Loucy (cell line): ENCODE measurements at regions not wholly inside any gene's neighbourhood (a gene's known extent, or its start where the extent isn't known, plus 50 kb on each side); places are given as distances from the start of the nearest gene placed in this dataset.

Source experiments
- H2AFZ ChIP-seq: fragments of 200-600 bp; sonication (generic); 2 replicates; pipeline ENCODE4 v1.6.0; 2016; ENCODE audit warnings: antibody characterized with exemption, mild to moderate bottlenecking, low read length, moderate library complexity
- H3F3A ChIP-seq: fragments of 200-600 bp; 2 replicates; pipeline ENCODE4 v1.6.0; 2016; ENCODE audit warnings: antibody characterized with exemption, low read depth, mild to moderate bottlenecking
- H3K27me3 ChIP-seq: fragments of 200-600 bp; sonication (generic); 2 replicates; pipeline ENCODE4 v1.6.1; 2014; ENCODE audit warnings: low read length, mild to moderate bottlenecking; ENCODE audit not compliant: insufficient read depth, poor library complexity, severe bottlenecking
- H3K36me3 ChIP-seq: fragments of 200-600 bp; sonication (generic); 2 replicates; pipeline ENCODE4 v1.6.1; 2016; ENCODE audit warnings: low read length; ENCODE audit not compliant: insufficient read depth
- H3K4me1 ChIP-seq: fragments of 200-600 bp; sonication (generic); 2 replicates; pipeline ENCODE4 v1.5.1; 2014; ENCODE audit warnings: low read length, mild to moderate bottlenecking; ENCODE audit not compliant: insufficient read depth, poor library complexity, severe bottlenecking
- H3K4me2 ChIP-seq: fragments of 200-600 bp; sonication (generic); 2 replicates; pipeline ENCODE4 v1.6.0; 2014; ENCODE audit warnings: antibody characterized with exemption, low read length, low read depth, mild to moderate bottlenecking; ENCODE audit not compliant: poor library complexity, severe bottlenecking
- H3K4me3 ChIP-seq: fragments of 200-600 bp; sonication (generic); 2 replicates; pipeline ENCODE4 v1.5.1; 2014; ENCODE audit warnings: low read length, mild to moderate bottlenecking, mixed read lengths; ENCODE audit not compliant: poor library complexity, severe bottlenecking
- H3K79me2 ChIP-seq: fragments of 200-600 bp; sonication (generic); 2 replicates; pipeline ENCODE4 v1.6.1; 2014; ENCODE audit warnings: low read length; ENCODE audit not compliant: insufficient read depth
- H3K9ac ChIP-seq: fragments of 200-600 bp; sonication (generic); 2 replicates; pipeline ENCODE4 v1.6.0; 2014; ENCODE audit warnings: mild to moderate bottlenecking, low read depth, low read length, moderate library complexity; ENCODE audit not compliant: poor library complexity, severe bottlenecking
- H3K9me2 ChIP-seq: fragments of 200-600 bp; sonication (generic); replicated peaks from 2 replicates; pipeline ENCODE4 v1.6.1; 2016; ENCODE audit warnings: low read depth, low read length, mixed read lengths
- H3K9me3 ChIP-seq: fragments of 200-600 bp; sonication (generic); 2 replicates; pipeline ENCODE4 v1.6.1; 2014; ENCODE audit warnings: mild to moderate bottlenecking, antibody characterized with exemption, low read length, low read depth; ENCODE audit not compliant: insufficient read depth
- H4K20me1 ChIP-seq: fragments of 200-600 bp; sonication (generic); 2 replicates; pipeline ENCODE4 v1.6.0; 2014; ENCODE audit warnings: antibody characterized with exemption, low read length, mild to moderate bottlenecking; ENCODE audit not compliant: insufficient read depth, poor library complexity, severe bottlenecking
- EZH2phosphoT487 ChIP-seq: fragments of 200-600 bp; IDR thresholded peaks from 2 replicates; pipeline ENCODE4 v1.6.1; 2018; ENCODE audit warnings: antibody characterized with exemption, mild to moderate bottlenecking, moderate library complexity, borderline replicate concordance
- TF ChIP-seq, protein P1 (sequence below): fragments of 200-600 bp; sonication (generic); conservative IDR thresholded peaks from 2 replicates; pipeline ENCODE4 v1.5.1; 2014; ENCODE audit warnings: mild to moderate bottlenecking, antibody characterized with exemption, low read length

DNA sequence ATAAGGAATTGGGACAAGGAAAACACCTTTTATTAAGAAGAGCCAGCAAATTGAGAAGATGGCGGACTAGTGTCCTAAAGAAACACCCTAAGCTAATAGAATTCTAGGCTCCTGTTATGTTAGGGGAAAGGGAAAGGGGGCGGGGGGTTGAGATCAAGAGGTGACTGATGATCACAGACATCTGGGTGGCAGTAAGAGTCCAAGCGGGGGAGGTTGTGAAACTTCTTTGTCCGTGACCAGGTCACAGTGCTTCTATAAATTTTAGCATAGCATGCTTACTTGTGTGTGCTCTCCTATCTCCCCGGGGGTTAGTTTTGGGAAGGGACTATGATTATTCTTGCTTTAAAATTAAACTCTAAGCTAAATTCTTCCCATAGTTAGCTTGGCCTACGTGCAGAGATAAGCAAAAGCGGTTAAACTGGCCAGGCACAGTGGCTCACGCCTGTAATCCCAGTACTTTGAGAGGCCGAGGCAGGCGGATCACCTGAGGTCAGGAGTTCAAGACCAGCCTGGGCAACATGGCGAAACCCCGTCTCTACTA is 262.1 kb downstream of the SKIDA1 start:
- Histone ChIP-seq H4K20me1 (no peaks in the 10 kb centered on the region), H3K79me2 (no peaks in the 10 kb centered on the region), H3K4me3 (no peak overlapping the region), H3K36me3 (no peaks in the 10 kb centered on the region), H3K9me2 (no peaks in the 10 kb centered on the region), H3F3A (no peaks in the 10 kb centered on the region), H3K9me3 (no peaks in the 10 kb centered on the region), H3K9ac (no peak overlapping the region), H3K27me3 (no peaks in the 10 kb centered on the region), H2AFZ (no peak overlapping the region), H3K4me1 (no peaks in the 10 kb centered on the region), H3K4me2 (no peak overlapping the region)
- TF ChIP-seq, protein P1, sequence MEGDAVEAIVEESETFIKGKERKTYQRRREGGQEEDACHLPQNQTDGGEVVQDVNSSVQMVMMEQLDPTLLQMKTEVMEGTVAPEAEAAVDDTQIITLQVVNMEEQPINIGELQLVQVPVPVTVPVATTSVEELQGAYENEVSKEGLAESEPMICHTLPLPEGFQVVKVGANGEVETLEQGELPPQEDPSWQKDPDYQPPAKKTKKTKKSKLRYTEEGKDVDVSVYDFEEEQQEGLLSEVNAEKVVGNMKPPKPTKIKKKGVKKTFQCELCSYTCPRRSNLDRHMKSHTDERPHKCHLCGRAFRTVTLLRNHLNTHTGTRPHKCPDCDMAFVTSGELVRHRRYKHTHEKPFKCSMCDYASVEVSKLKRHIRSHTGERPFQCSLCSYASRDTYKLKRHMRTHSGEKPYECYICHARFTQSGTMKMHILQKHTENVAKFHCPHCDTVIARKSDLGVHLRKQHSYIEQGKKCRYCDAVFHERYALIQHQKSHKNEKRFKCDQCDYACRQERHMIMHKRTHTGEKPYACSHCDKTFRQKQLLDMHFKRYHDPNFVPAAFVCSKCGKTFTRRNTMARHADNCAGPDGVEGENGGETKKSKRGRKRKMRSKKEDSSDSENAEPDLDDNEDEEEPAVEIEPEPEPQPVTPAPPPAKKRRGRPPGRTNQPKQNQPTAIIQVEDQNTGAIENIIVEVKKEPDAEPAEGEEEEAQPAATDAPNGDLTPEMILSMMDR: no peak
- TF ChIP-seq EZH2phosphoT487: no peak

DNA sequence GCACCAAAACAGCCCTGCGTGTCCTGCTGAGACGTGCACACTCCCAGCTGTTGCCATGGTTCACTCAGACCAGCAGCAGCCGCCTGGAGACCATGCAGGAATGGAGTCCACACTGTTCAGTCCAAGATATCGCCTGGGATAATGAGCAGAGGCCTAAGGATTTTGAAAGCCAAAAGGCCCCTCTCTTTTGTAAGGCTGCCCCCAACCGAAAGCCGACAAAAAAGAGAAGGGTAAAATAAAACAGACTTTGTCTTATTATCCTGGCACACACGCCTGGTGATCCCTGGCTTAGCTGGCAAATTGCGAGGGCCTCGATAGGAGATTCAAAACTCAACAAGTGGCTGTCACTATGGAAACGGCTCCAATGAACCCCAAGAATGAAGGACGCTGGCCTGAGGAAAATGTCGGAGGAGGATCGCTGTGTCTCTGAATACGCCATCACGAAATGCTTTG is 263.6 kb downstream of the SKIDA1 start:
- Histone ChIP-seq H3K4me3 (no peak overlapping the region), H3K9me2 (no peaks in the 10 kb centered on the region), H3F3A (no peaks in the 10 kb centered on the region), H3K4me2 (no peak overlapping the region), H3K27me3 (no peaks in the 10 kb centered on the region), H3K9ac (no peak overlapping the region), H3K36me3 (no peaks in the 10 kb centered on the region), H3K4me1 (no peaks in the 10 kb centered on the region), H2AFZ (no peak overlapping the region), H3K79me2 (no peaks in the 10 kb centered on the region), H3K9me3 (no peaks in the 10 kb centered on the region), H4K20me1 (no peaks in the 10 kb centered on the region)
- no peak for TF ChIP-seq EZH2phosphoT487
- TF ChIP-seq, protein P1: no peak

GRCh38 chr10:21260506-21261149 is 264.9 kb downstream of the SKIDA1 start:
- Histone ChIP-seq H3K79me2 (no peaks in the 10 kb centered on the region), H3K4me2 (no peak overlapping the region), H3K9me3 (no peaks in the 10 kb centered on the region), H3F3A (no peaks in the 10 kb centered on the region), H2AFZ (no peak overlapping the region), H3K27me3 (no peaks in the 10 kb centered on the region), H3K36me3 (no peaks in the 10 kb centered on the region), H3K9me2 (no peaks in the 10 kb centered on the region), H3K4me3 (no peak overlapping the region), H3K9ac (no peak overlapping the region), H3K4me1 (no peaks in the 10 kb centered on the region), H4K20me1 (no peaks in the 10 kb centered on the region)
- TF ChIP-seq, protein P1: no peak
- TF ChIP-seq EZH2phosphoT487: no peak
